ENCODE measurements at regions not wholly inside any gene's neighbourhood (a gene's known extent, or its start where the extent isn't known, plus 50 kb on each side); places are given as distances from the start of the nearest gene placed in this dataset.

DNA sequence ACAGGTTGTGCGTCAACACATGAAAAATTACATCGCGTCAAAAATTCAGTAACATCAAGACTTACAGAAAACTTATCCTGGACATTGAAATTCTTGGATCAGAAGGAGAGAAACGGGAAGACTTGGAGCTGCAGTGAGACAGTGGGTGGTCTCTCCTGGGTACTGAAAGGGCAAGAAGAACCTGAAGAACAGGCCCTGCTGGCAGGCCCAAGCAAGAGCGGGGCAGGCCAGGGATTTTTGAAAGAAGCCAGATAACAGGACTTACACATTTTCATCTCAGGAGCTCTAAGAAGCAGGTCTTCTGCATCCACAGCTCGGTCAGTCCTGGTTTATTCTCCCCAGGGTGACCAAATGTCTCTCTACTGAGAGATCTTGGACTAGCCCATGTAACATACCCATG lies 466.5 kb upstream of the SOX5 start:
- TF ChIP-seq TARDBP (IDR thresholded peaks at IDR 0.05): no peak
- TF ChIP-seq, protein P1, sequence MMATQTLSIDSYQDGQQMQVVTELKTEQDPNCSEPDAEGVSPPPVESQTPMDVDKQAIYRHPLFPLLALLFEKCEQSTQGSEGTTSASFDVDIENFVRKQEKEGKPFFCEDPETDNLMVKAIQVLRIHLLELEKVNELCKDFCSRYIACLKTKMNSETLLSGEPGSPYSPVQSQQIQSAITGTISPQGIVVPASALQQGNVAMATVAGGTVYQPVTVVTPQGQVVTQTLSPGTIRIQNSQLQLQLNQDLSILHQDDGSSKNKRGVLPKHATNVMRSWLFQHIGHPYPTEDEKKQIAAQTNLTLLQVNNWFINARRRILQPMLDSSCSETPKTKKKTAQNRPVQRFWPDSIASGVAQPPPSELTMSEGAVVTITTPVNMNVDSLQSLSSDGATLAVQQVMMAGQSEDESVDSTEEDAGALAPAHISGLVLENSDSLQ (IDR thresholded peaks at IDR 0.05): no peak
- TF ChIP-seq SP1 (IDR thresholded peaks at IDR 0.05): no peak
- TF ChIP-seq FOXM1 (IDR thresholded peaks at IDR 0.05; ENCODE audit: borderline replicate concordance): no peak
- no peak for TF ChIP-seq FOXK2 (IDR thresholded peaks at IDR 0.05)
